Mesothelial cell of epicardium (in vitro differentiated cells): ENCODE measurements at regions not wholly inside any gene's neighbourhood (a gene's known extent, or its start where the extent isn't known, plus 50 kb on each side); places are given as distances from the start of the nearest gene placed in this dataset.

Experiments used
- DNase-seq, 2 experiments: peaks; one replicate each; pipeline ENCODE4 v3.0.0; 2021; ENCODE audit warnings: low spot score in 2 of 2; ENCODE audit not compliant: unreplicated experiment in 2 of 2
- H3K27ac Mint-ChIP-seq: 2 replicates; pipeline ENCODE4 v1.8.0; 2021; ENCODE audit warnings: mixed read lengths
- H3K27me3 Mint-ChIP-seq: 2 replicates; pipeline ENCODE4 v1.8.0; 2021; ENCODE audit warnings: low read depth, mixed read lengths
- H3K36me3 Mint-ChIP-seq: 2 replicates; pipeline ENCODE4 v1.8.0; 2021; ENCODE audit warnings: mixed read lengths
- H3K4me1 Mint-ChIP-seq: 2 replicates; pipeline ENCODE4 v1.8.0; 2021; ENCODE audit warnings: mixed read lengths
- H3K4me3 Mint-ChIP-seq: 2 replicates; pipeline ENCODE4 v1.8.0; 2021; ENCODE audit warnings: mild to moderate bottlenecking, moderate library complexity, mixed read lengths
- H3K9me3 Mint-ChIP-seq: 2 replicates; pipeline ENCODE4 v1.8.0; 2021; ENCODE audit warnings: mixed read lengths
- CTCF ChIP-seq: fragments of 200-600 bp; sonication (generic); IDR thresholded peaks from one replicate; pipeline ENCODE4 v1.5.0; 2021; ENCODE audit warnings: antibody characterized with exemption; ENCODE audit not compliant: unreplicated experiment

- no peaks in the 10 kb centered on the region for H3K27me3 Mint-ChIP-seq
- no peak overlapping the region for H3K4me3 Mint-ChIP-seq
- no peak for TF ChIP-seq CTCF
- peaks cover 5% of the 10 kb centered on the region for H3K9me3 Mint-ChIP-seq
- H3K4me1 Mint-ChIP-seq, result peaks cover 15% of the 10 kb centered on the region
- DNase-seq, result no peak
- no peak overlapping the region for H3K27ac Mint-ChIP-seq
- H3K36me3 Mint-ChIP-seq, result no peaks in the 10 kb centered on the region
Measured at GRCh38 chr14:34004881-34005280, 54.0 kb upstream of the EGLN3 start.

GRCh38 chr14:34003691-34004090, 52.8 kb upstream of the EGLN3 start:
- no peak for TF ChIP-seq CTCF
- Mint-ChIP-seq H3K9me3 (no peaks in the 10 kb centered on the region), H3K27ac (no peak overlapping the region), H3K27me3 (no peaks in the 10 kb centered on the region), H3K4me3 (no peak overlapping the region), H3K4me1 (peaks cover 15% of the 10 kb centered on the region), H3K36me3 (no peaks in the 10 kb centered on the region)
- DNase-seq, result no peak

DNA sequence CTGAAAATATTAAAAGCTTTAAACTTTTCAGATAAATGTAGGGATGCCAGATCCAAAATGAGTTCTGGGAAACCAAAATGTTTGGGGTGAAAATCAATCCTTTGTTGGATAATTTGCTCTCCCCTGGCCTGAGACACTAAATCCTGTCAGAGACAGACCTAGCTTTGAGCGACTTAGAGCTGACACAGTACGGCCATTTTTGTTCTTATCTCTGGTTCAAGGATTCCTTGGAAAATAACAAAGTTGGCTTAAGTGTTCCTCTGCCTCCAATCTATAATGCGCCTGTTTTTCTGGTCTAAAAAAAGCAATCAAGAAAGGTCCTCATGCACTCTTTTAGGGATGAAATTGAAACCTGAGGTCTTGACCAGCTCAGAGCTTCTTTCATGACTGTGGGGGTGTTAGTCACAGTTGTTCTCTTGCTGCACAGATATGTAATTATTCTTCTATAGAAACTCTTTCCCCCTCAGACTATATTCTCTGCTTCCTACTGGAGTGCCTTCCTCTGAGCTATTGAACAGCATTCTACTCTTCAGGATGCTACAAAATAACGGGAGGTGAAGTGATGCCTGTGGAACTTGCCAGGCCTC, 52.3 kb upstream of the EGLN3 start:
- DNase-seq, result no peak
- Mint-ChIP-seq H3K4me3 (no peak overlapping the region), H3K27me3 (no peaks in the 10 kb centered on the region), H3K36me3 (no peaks in the 10 kb centered on the region), H3K9me3 (no peaks in the 10 kb centered on the region), H3K4me1 (peaks cover 15% of the 10 kb centered on the region), H3K27ac (no peak overlapping the region)
- no peak for TF ChIP-seq CTCF
